HG03103 (cell line): ENCODE measurements at regions not wholly inside any gene's neighbourhood (a gene's known extent, or its start where the extent isn't known, plus 50 kb on each side); places are given as distances from the start of the nearest gene placed in this dataset.

Experiments used
- ATAC-seq: cut with Tn5 transposase; IDR thresholded peaks from one replicate; pipeline ENCODE4 v1.9.1; 2021; ENCODE audit warnings: low read depth; ENCODE audit not compliant: unreplicated experiment

DNA sequence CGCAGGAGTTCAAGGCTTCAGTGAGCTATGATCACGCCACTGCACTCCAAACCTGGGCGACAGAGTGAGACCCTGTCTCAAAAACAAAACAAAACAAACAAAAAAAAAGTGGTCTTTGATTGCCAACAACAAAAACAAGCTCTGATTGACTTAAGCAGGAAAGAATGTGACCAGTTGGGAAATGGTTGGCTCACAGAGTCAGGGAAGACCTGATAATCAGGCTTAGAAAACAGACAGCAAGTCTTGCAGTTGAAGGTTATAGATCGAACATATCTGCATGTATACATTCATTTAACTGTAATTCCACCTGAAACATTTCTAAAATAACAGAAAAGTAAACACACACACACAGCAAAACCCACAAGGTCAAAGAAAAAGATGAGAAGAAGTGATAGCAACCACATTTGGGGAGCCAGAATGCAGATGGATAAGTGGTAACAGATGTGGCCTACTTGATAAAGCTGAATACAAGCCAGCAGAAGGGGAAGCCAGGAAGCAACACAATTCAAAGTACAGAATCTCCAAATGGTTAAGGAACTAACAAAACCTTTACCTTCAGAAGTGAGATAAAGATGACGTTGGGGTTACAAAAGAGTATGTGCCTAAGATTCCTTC lies 699.9 kb upstream of the ZNF385D start:
- ATAC-seq: no peak

DNA sequence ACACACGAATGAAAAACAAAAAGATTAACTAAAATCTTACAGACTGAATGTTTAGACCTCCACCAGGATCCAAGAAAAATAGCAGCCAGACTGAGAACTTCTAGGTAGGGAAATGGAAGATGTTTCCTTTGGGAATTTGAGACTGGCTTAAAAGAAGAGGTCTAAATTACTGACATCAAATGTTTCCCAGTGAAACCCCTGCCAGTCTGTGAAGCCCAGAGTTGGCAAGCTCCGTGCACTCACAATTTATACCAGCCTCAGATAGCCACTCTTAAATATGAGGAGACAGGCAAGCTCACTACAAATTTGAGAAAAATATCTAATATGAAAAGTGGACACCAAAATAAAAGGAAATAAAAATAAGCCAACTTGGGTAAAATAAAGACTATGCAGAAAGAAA lies 700.5 kb upstream of the ZNF385D start:
- ATAC-seq: no peak

DNA sequence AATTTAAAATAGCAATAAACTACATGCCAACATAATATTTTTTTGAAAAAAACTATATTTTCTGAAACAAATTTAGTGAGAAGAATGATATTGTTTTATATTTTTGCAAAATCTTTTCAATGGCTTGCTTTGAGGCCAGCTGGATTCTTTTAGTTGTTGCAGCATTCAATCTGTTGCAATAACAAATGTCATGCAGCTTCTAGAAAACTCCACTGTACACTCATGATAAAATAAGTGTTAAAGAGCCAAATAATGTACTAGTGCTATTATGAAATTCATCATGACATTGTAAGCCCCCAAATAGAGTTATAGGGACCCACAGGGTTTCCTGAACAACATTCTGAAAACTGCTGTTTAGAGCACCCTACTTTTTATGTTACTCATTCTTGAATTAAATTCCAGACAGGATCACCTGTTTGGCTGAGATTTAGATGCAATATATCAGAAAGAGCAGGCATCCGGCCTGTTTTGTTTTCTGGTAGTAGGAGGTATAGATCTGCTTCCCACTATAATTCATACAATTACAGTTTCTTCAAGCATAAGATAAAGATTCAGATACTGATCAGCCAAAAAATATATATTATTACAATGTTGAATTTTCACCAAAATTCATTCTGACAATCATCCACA lies 703.0 kb upstream of the ZNF385D start:
- ATAC-seq: no peak

DNA sequence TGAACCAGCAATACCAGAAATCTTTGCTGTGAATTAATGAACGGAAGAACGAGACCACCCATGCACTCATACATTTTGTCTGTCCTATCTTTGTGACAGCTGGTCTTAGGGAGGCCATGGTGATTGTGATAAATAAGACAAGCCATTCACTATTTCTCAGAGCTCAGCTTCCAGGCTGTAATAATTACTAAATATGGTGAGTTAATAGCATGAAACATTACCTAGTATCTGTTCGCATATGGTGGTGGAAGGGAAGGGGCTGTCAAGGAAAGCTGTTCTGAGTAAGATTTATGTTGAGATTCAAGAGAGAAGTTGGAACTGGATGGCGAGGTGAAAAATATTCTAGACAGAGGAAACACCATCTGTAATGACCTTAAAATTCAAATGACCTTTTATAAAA lies 719.0 kb upstream of the ZNF385D start:
- ATAC-seq: no peak

DNA sequence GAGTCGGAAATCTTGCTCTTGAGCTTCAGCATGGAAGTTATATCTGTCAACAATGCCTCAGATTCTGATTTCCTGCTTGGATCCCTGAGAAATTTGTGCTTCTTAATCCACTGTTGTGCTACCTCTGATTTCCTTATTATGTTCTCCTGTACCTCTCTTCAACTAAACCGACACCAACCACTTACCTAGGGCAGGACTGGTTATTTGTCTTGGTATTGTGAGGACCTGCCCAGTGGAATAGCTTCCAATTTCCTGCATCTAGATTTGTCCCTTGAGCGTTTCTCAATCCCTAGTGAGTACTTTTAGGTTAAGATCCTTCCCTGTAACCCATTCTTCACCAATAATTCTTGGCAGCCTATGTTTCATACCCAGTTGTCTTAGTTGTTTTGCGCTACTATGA lies 720.5 kb upstream of the ZNF385D start:
- ATAC-seq: no peak

DNA sequence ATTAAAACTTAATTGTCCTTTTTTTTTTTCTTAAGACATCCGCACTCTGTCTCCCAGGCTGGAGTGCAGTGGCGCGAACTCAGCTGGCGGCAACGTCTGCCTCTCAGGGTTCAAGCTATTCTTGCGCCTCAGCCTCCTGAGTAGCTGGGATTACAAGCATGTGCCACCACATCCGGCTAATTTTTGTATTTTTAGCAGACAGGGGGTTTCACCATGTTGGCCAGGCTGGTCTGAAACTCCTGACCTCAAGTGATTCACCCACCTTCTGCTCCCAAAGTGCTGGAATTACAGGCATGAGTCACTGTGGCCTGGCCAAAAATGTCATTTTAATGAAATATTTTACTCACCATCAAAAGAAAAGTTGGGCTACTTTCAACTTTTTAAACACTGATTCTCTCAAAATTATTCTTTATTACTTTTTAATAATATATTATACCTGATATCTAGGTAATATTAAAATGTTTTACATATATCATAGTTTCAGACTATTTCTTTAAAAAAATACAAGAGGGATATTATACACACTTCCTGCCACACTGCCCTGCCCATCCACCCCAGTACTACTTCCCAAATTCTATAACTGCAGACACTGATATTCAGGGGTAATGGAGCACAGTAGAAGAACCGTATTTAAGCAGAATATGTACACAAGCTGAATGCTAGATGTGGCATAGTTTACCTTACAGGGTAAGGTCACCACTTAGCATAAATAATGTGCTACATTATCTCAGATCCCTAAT lies 723.9 kb upstream of the ZNF385D start:
- no peak for ATAC-seq

DNA sequence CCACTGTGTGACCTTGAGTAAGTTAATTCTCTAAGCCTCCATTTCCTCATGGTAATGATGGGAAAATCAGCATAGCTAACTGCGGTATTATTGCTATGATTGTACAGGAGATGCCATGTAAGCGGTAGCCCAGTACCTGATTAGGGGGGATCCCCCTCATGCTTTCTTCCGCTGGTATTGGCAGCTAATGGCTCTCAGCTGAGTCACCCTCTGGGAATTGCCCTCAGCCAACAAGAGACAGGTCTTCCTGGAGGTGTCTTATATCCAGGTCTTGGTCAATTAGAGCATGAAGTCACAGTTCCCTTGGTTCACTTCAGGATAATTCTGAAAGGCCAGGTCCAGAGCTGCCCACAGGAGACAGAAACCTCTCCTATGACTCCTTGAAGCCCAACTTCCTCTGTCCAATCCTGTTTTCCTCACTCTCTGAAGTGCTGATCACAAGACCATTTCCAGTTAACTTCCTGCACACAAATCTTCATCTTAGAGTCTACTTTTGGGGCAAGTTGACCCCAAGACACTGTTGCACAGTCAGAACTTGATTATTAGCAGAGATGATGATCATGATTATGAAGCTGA lies 724.7 kb upstream of the ZNF385D start:
- no peak for ATAC-seq

DNA sequence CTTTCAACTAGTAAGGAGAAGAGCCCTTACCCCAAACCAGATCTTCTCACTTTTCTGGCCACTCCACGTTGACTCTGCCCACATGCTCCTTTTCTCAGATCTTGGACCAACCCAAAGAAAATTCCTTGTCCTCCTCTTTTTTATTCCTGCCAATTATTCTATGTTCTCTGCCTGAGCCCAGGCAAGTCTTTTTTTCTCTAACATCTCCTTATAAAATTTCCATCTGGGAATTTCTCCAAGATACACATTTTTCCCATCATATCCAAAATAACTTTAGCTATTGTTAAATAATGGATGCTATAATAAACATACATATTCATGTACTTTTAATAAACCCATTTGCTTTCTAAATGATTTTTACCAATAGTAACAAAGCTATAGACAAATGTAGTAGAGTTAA lies 726.0 kb upstream of the ZNF385D start:
- no peak for ATAC-seq

DNA sequence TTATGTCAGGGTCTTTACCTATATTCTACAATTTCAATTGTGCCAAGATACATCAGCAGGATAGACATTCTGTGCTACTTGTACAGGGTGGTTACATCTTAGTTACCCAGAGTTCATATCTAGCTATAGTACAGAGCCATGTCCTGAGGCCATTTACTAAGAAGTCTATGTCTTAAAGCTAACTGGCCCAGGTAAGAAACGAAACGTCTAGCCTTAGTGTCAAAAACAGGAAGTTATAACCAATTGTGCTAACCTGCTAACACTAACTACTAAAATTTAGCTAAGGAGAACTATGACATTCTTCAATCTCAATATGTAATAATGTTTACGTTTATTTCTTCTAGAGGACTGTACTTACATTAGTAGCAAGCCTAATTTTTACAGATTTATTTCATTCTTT lies 717.2 kb upstream of the UBE2E2 start:
- ATAC-seq: no peak

DNA sequence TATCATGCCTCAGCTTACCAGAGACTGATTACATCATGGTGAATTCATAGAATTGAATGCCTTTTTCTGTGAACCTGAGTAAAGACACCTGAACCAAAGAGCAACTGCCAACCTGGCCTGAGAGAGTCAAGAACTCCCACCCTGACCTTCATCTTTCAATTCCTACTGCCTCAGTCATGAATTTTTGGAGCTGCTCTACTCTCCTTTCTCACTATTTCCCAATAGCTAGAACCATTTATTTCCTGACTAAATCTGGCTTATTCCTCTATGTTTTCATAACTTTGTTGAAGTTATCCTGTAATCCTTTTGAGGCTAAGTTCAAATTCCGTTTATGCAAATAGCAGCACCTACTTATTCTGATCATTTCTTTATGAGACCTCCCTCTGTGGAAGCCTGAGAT lies 712.4 kb upstream of the UBE2E2 start:
- ATAC-seq: no peak

DNA sequence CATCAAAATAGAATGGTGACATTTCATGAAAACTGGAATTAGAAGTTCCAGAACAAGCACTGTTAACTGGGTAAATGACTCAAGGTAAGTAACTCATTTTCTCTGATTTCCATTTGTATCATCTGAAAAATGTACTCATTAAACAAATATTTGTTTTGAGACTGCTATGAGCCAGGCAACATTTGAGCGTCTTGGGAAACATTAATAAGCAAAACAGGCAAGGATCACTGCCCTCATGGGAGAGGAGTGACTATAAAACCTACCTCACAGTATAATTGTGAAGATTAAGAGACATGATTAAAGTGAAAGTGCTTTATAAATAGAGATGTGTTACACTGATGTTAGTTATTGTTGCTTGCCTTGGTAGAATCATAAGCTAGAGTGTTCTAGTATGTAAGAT lies 711.8 kb upstream of the UBE2E2 start:
- no peak for ATAC-seq

DNA sequence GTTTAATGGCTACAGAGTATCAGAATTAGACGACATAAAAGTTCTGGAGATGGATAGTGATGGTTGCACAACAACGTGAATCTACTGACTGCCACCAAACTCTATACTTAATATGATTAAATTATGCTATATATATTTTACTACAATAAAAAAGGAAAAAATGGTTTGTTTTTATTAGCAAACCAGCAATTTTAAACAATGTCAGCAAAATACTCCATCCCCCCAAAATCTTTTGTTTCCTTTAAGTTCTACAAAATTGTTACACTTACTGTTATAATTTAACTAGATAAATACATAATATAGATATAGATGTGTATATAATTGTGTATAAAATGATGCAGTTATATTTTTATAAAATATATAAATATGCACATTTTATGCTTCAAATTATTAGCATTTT lies 710.8 kb upstream of the UBE2E2 start:
- no peak for ATAC-seq

DNA sequence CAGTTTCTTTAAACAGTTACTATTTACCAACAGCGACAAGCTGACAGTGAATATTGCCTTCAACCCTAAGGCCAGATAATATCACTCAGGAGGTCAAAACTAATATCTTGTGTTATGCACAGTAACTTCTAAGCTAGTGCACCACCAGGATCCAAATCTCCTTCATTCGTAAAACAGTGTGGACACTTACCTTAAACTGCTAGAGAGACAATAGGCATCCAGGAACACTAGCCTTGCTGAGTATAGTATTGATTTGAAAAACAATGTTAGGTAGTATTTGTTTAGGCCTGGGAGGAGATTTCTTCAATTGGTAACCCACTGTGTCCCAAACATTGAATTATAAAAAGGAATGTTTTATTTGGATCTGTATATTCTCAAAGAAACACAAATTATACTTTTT lies 707.9 kb upstream of the UBE2E2 start:
- ATAC-seq: no peak

DNA sequence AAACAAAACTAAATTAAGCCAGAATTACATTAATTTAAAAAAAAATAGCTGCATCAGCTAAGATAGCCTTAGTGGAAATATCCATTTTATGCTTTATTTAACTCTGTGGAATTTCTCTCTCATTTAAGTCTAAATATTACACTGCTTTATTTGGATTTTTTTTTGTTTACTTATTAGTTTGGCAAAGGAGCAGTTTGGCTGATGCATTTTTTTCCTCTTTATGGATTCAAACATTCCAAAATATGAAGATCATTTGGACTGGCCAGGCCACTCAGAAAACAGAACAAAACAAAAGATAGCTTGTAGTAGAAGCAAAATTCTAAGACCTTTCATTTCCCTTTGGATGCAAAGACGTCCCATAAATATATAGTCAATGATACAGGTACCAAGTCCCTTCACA lies 707.3 kb upstream of the UBE2E2 start:
- ATAC-seq: no peak

DNA sequence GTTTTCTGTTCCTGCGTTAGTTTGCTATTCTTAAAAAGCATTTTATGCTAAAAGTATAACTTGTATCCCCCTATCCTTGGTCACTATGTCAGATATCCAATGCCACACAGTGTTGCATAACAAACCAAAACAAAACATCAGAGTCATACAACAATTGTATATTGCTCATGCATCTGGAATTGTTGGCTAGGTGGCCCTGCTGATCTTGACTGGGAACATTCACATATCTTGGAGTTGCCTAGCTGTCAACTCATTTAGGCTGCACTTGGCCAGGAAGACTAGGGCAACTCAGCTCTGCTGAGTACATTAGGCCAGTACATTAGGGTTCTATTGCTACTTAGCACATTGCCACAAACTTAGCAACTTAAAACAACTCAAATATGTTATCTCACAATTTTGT lies 706.5 kb upstream of the UBE2E2 start:
- ATAC-seq: no peak

DNA sequence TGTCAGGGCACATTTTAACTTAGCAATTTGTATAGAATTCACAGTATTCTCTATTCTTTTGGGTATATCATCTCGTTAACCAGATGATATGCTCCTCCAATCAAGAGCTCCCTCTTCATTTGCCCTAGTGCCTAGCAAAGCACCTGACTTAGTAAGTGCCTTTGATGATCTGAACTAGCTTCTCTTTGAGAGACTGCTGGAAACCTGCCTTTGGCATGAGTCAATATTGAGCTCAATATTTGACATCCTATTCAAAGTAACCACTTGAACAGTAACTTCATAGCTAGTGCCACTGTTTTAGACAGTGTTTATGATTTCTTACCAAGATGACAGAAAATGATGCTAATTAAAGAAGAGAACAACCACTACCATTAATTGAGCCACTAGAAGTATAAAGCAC lies 696.3 kb upstream of the UBE2E2 start:
- no peak for ATAC-seq

DNA sequence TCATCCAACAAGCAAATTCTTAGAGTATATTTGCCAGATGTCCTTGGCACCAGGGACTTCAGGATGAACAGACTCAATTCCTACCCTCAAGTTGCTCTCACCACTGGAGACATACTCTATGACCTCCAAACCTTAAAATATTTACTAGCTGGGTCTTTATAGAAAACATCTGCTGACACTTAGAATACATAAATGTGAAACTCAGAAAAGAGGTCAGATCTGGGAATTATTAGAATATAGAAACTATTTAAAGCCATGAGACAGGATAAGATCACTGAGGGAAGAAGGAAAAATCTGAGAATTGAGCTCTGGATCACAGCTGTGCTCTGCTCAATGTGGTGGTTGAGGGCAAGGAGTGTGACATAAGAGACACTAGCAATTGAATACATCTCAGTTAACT lies 695.4 kb upstream of the UBE2E2 start:
- no peak for ATAC-seq

DNA sequence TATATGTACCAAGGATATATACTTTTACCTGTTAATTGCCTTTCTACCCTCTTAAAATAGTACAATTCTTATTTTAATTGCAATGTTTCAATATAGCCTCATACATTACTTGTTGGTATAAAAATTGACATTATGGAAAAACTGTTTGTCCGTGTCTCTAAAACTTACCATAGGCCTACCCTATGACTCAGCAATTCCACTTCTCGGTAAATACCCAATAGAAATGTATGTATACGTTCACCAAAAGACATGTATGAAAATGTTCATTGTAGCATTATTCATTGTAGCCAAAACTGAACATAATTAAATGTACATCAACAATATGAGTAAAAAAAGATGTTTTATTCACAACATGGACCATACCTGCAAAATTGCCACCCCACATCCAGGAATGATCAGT lies 679.2 kb upstream of the UBE2E2 start:
- ATAC-seq: no peak

DNA sequence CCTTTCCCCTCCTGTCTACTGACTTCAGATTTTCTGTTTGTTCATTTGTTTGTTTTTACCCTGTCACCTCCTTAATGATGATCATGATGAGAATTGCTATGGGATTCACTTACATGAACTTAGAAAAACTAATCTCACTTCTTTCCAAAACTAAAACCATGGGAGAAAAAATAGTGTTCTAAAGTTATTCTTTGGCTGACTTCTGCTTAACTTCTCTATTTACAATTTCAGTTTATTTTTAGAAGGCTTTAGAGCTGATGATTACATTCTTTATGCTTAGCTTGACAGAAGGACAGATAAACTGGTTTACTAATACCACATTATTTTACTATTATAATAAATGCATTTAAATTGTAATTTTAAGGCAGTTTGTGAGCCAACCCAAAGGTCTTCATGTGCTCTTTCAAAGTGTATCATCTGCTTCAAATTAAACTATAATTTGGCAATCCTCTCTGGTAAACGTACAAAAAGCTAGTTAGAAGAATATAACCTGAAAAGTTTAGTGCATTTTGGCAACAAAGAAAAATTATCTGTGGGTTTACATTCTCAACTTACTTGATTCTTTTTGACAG lies 676.8 kb upstream of the UBE2E2 start:
- ATAC-seq: no peak

DNA sequence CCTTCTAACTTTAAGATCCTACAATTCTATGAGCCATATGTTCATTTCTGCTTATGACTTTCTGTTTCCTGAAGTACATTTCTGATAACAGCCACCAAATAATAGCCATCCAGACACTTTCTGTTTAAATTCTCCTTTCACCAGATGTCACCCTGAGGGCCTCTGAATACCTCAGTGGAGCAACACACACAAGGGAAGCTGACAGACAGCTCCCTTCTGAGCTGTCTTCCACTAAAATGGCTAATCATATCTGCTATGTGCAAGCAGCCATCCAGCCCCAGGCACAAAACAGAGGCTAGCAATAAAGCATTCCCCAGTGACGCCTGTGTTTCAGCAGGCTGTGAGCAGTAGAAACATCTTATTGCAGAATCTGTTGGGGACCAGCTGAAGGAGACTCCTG lies 666.6 kb upstream of the UBE2E2 start:
- ATAC-seq: no peak

DNA sequence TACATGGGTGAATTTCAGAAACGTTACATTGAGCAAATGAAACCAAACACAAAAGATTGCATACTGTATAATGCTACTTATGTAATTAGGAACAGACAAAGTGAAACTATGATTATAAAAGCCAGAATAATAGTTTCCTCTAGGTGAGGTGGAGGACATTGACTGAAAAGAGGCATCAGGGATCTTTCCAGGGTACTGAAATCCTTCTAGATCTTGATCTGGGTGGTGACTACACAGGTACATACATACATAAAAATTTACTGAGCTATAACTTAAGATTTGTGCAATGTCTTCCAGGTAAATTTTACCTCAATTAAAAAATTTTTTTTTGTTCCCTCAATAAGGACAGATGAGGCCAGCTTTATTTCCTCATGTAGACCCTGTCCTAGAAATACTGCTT lies 665.6 kb upstream of the UBE2E2 start:
- no peak for ATAC-seq

DNA sequence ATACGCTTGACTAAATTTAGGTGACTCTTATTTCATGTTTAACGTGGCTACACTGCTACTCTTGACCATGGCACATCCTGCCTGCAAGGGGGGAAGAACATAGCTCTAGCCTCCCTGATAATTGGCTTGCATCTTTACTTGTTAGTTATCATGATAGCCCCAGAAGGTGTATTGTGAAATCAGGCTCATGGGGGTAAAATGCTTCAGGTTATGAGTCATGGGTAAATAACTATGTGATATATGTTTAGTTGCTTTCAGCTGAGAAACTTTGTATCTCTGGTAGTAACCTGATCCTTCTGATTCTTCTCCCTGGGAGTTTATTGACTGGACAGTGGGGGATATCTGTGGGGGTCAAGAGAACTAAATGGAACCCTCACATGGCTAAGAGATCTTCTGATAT lies 660.8 kb upstream of the UBE2E2 start:
- no peak for ATAC-seq
